NB4 (cell line): ENCODE measurements at regions not wholly inside any gene's neighbourhood (a gene's known extent, or its start where the extent isn't known, plus 50 kb on each side); places are given as distances from the start of the nearest gene placed in this dataset.

Experiments used
- DNase-seq: peaks from one replicate; pipeline ENCODE4 v3.0.0; 2010; ENCODE audit warnings: low read depth
- H3K4me3 ChIP-seq: one replicate; pipeline ENCODE4 v1.5.1; 2011; ENCODE audit warnings: mild to moderate bottlenecking, low read depth, low read length, moderate library complexity
- CTCF ChIP-seq: IDR thresholded peaks from one replicate; pipeline ENCODE4 v1.5.1; 2012; ENCODE audit warnings: low read depth, low read length
- MAX ChIP-seq: IDR thresholded peaks from 2 replicates; pipeline ENCODE4 v1.6.1; 2011; ENCODE audit warnings: low read depth, low read length
- MYC ChIP-seq: IDR thresholded peaks from 2 replicates; pipeline ENCODE4 v1.6.1; 2011; ENCODE audit warnings: low read depth, low read length
- POLR2A ChIP-seq: IDR thresholded peaks from 2 replicates; pipeline ENCODE4 v1.6.1; 2011; ENCODE audit warnings: mild to moderate bottlenecking; ENCODE audit not compliant: insufficient read length; ENCODE audit errors: extremely low read depth

- no peak for TF ChIP-seq MAX
- no peak for TF ChIP-seq POLR2A
- no peak for TF ChIP-seq MYC
- no peak for DNase-seq
- H3K4me3 ChIP-seq: no peak overlapping the region
Measured at GRCh38 chr14:101337053-101337452, 224.2 kb upstream of the DIO3 start.

- no peak overlapping the region for H3K4me3 ChIP-seq
- TF ChIP-seq MYC (no peak), MAX (no peak), CTCF (no peak), POLR2A (no peak)
- no peak for DNase-seq
Measured at GRCh38 chr14:101340556-101340955, 220.7 kb upstream of the DIO3 start.

GRCh38 chr14:101347893-101348777 lies 213.2 kb upstream of the DIO3 start:
- no peak overlapping the region for H3K4me3 ChIP-seq
- DNase-seq: no peak
- no peak for TF ChIP-seq MAX
- TF ChIP-seq POLR2A: no peak
- TF ChIP-seq MYC: no peak
- no peak for TF ChIP-seq CTCF

GRCh38 chr14:101349108-101349507 lies 212.2 kb upstream of the DIO3 start:
- H3K4me3 ChIP-seq: no peak overlapping the region
- TF ChIP-seq MAX (no peak), CTCF (no peak), MYC (no peak), POLR2A (no peak)
- no peak for DNase-seq

GRCh38 chr14:101350021-101350420 lies 211.3 kb upstream of the DIO3 start:
- TF ChIP-seq POLR2A (no peak), MAX (no peak), CTCF (no peak), MYC (no peak)
- no peak overlapping the region for H3K4me3 ChIP-seq
- no peak for DNase-seq

- H3K4me3 ChIP-seq: no peak overlapping the region
- DNase-seq: no peak
- no peak for TF ChIP-seq MAX
- TF ChIP-seq MYC: no peak
- TF ChIP-seq POLR2A: no peak
- no peak for TF ChIP-seq CTCF
Measured at GRCh38 chr14:101350691-101351090, 210.6 kb upstream of the DIO3 start.
